Mammary epithelial cell (primary cell): ENCODE measurements at regions not wholly inside any gene's neighbourhood (a gene's known extent, or its start where the extent isn't known, plus 50 kb on each side); places are given as distances from the start of the nearest gene placed in this dataset.

Experiments used
- CTCF ChIP-seq, 2 donors: IDR thresholded peaks in 1 of 2; conservative IDR thresholded peaks in 1 of 2; 2 replicates each; pipeline ENCODE4 v1.5.1; 2011 to 2012; ENCODE audit warnings: inconsistent platforms in 2 of 2, low read length in 2 of 2, mild to moderate bottlenecking in 2 of 2, control low read depth in 1 of 2, low read depth in 1 of 2; ENCODE audit not compliant: insufficient read depth in 1 of 2; ENCODE audit errors: extremely low read depth in 1 of 2
- EZH2 ChIP-seq: IDR thresholded peaks from 2 replicates; pipeline ENCODE4 v1.6.1; 2012; ENCODE audit warnings: low read length, inconsistent platforms, borderline replicate concordance

DNA sequence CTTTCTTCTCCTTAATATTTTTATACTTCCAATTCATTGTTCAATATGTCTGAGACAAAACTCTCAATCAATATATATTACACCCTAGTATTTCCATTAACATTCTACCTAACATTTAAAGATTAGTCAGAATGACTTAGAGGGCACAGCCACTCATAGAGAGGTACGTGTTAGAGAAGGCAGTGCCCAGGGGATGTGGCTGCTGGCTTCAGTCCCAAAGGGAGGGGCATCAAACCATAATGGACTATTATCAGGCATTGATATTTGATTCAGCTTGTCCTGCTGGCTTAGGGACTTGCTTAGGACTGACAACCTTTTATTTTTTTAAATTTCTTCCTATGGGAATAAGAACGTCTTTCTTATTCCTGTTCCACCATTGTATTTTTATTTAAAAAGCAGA is 1392.0 kb upstream of the ATXN8OS start:
- TF ChIP-seq CTCF (conservative IDR thresholded peaks at IDR 0.05 in 1 of 2, IDR thresholded peaks at IDR 0.05 in 1 of 2; ENCODE audit: extremely low read depth in 1 of 2, insufficient read depth in 1 of 2, low read depth in 1 of 2, low read length in 2 of 2) (no peak), EZH2 (no peak)
